ENCODE measurements at regions not wholly inside any gene's neighbourhood (a gene's known extent, or its start where the extent isn't known, plus 50 kb on each side); places are given as distances from the start of the nearest gene placed in this dataset.

GRCh38 chr4:12138488-12138887 lies 709.8 kb upstream of the HS3ST1 start:
- TF ChIP-seq POLR2AphosphoS5 (IDR thresholded peaks at IDR 0.05) (no peak), CTCF (IDR thresholded peaks at IDR 0.05) (no peak)
